Hindlimb muscle (tissue), 1 donor: ENCODE measurements at regions not wholly inside any gene's neighbourhood (a gene's known extent, or its start where the extent isn't known, plus 50 kb on each side); places are given as distances from the start of the nearest gene placed in this dataset.

Experiments
- DNase-seq: peaks from one replicate; pipeline ENCODE4 v3.0.0-alpha.2; 2013

- DNase-seq: no peak
Measured at GRCh38 chr4:181350615-181351415, 892.4 kb upstream of the TENM3 start.

GRCh38 chr4:181364504-181364903 is 878.7 kb upstream of the TENM3 start:
- no peak for DNase-seq

- DNase-seq: peak; percentile 3
Measured at GRCh38 chr4:181365671-181366070, 877.5 kb upstream of the TENM3 start.

GRCh38 chr4:181372014-181372413 is 871.2 kb upstream of the TENM3 start:
- DNase-seq: no peak

GRCh38 chr4:181376058-181376457 is 867.1 kb upstream of the TENM3 start:
- DNase-seq: no peak

GRCh38 chr4:181388061-181388460 is 855.1 kb upstream of the TENM3 start:
- no peak for DNase-seq

- peak; percentile 14 for DNase-seq
Measured at GRCh38 chr4:181416966-181417365, 826.2 kb upstream of the TENM3 start.

- no peak for DNase-seq
Measured at GRCh38 chr4:181418496-181418895, 824.7 kb upstream of the TENM3 start.

GRCh38 chr4:181420950-181421349 is 822.3 kb upstream of the TENM3 start:
- DNase-seq: no peak

GRCh38 chr4:181424362-181425016 is 818.7 kb upstream of the TENM3 start:
- DNase-seq: no peak

- no peak for DNase-seq
Measured at GRCh38 chr4:181427076-181427475, 816.1 kb upstream of the TENM3 start.

GRCh38 chr4:181431006-181431405 is 812.2 kb upstream of the TENM3 start:
- no peak for DNase-seq

- DNase-seq: no peak
Measured at GRCh38 chr4:181431661-181432060, 811.5 kb upstream of the TENM3 start.

GRCh38 chr4:181432335-181432734 is 810.9 kb upstream of the TENM3 start:
- DNase-seq: no peak

- no peak for DNase-seq
Measured at GRCh38 chr4:181437895-181438294, 805.3 kb upstream of the TENM3 start.

- DNase-seq: no peak
Measured at GRCh38 chr4:181438641-181439040, 804.6 kb upstream of the TENM3 start.

GRCh38 chr4:181443021-181443420 is 800.2 kb upstream of the TENM3 start:
- DNase-seq: no peak

GRCh38 chr4:181465826-181466225 is 777.4 kb upstream of the TENM3 start:
- no peak for DNase-seq

GRCh38 chr4:181468451-181468850 is 774.8 kb upstream of the TENM3 start:
- peak; percentile 7 for DNase-seq

- DNase-seq: no peak
Measured at GRCh38 chr4:181470306-181470705, 772.9 kb upstream of the TENM3 start.

GRCh38 chr4:181475359-181475758 is 767.8 kb upstream of the TENM3 start:
- no peak for DNase-seq

GRCh38 chr4:181475781-181476507 is 767.3 kb upstream of the TENM3 start:
- DNase-seq: no peak

GRCh38 chr4:181476508-181476890 is 766.7 kb upstream of the TENM3 start:
- no peak for DNase-seq

- no peak for DNase-seq
Measured at GRCh38 chr4:181477591-181477990, 765.6 kb upstream of the TENM3 start.
